Heart left ventricle (tissue), 16 donors: ENCODE measurements at regions not wholly inside any gene's neighbourhood (a gene's known extent, or its start where the extent isn't known, plus 50 kb on each side); places are given as distances from the start of the nearest gene placed in this dataset.

Experiments used
- ATAC-seq, 4 donors: fragments of 200-7000 bp; cut with Tn5 transposase; one replicate each; pipeline ENCODE4 v1.9.1; 2020 to 2022; ENCODE audit warnings: moderate library complexity in 4 of 4, mild to moderate bottlenecking in 3 of 4, moderate number of reproducible peaks in 1 of 4
- DNase-seq, 5 donors: peaks; one replicate each; pipeline ENCODE4 v3.0.0-alpha.2; 2020
- H3K27ac ChIP-seq, 12 donors: fragments of 200-600 bp; sonication (generic) in 4 of 12; one replicate each; pipeline versions ENCODE4 v1.5.0 to v1.8.0; 2016 to 2022; ENCODE audit warnings: mild to moderate bottlenecking in 2 of 12
- H3K27me3 ChIP-seq, 9 donors: fragments of 200-600 bp; sonication (generic) in 2 of 9; one replicate each; pipeline versions ENCODE4 v1.5.1 to v1.8.0; 2016 to 2022; ENCODE audit warnings: mild to moderate bottlenecking in 3 of 9
- H3K36me3 ChIP-seq, 9 donors: fragments of 200-600 bp; sonication (generic) in 2 of 9; one replicate each; pipeline versions ENCODE4 v1.5.0 to v1.8.0; 2018 to 2022; ENCODE audit warnings: mild to moderate bottlenecking in 2 of 9
- H3K4me1 ChIP-seq, 12 donors: fragments of 200-600 bp; sonication (generic) in 4 of 12; one replicate each; pipeline versions ENCODE4 v1.5.0 to v1.8.0; 2016 to 2022; ENCODE audit warnings: mild to moderate bottlenecking in 3 of 12
- H3K4me3 ChIP-seq, 12 donors: fragments of 200-600 bp; sonication (generic) in 4 of 12; one replicate each; pipeline versions ENCODE4 v1.5.0 to v1.8.0; 2017 to 2022; ENCODE audit warnings: mild to moderate bottlenecking in 9 of 12, moderate library complexity in 4 of 12
- H3K9me3 ChIP-seq, 12 donors: fragments of 200-600 bp; sonication (generic) in 4 of 12; one replicate each; pipeline versions ENCODE4 v1.5.0 to v1.8.0; 2016 to 2022; ENCODE audit warnings: mild to moderate bottlenecking in 1 of 12
- POLR2A ChIP-seq, 2 donors: fragments of 450-650 bp; IDR thresholded peaks; one replicate each; pipeline ENCODE4 v1.6.1; 2017; ENCODE audit warnings: antibody characterized with exemption in 2 of 2, mild to moderate bottlenecking in 2 of 2, moderate library complexity in 2 of 2
- WGBS, 4 donors: extraction: QIAGEN DNeasy Blood & Tissue Kit in 2 of 4; methylation state at CpG; one replicate each; pipeline versions ENCODE4 v1.1.5 to v1.1.7; 2013 to 2018; 5-methylcytosine and 5-hydroxymethylcytosine counted together
- intact Hi-C, 10 donors: fragments of 100-400 bp; cut with DNase I; formaldehyde crosslinking; loops; one replicate each; pipeline versions ENCODE4 v1.11.1 to v1.14.2; 2022
- TF ChIP-seq, protein P1 (sequence below), 12 donors: fragments of 200-600 bp; sonication (generic) in 4 of 12; IDR thresholded peaks; one replicate each; pipeline versions ENCODE4 v1.5.0 to v1.8.0; 2018 to 2022; ENCODE audit warnings: antibody characterized with exemption in 12 of 12, mild to moderate bottlenecking in 5 of 12
- donor health status: ischemic (EF 13 %, LVEDD 7.1; RV severe dilation, severe dysfunction).
- donor health status: healthy with polysubstance abuse.
- donor health status: DM: no; HTN: yes; CAD: no.
- donor health status: DM: no; HTN: no; CAD: no.
- donor health status: ischemic (EF 25% LVEDD 6.9; RV normal size, moderate dysfunction).
- donor health status: ischemic (EF 25% LVEDD 5.7; RV mildly dilated, moderate dysfunction).
- donor health status: healthy.
- donor health status: DM: yes; HTN: yes; CAD: no.
- donor health status: ischemic (EF 35%, LVEDD 5.7; RV mildly dilated, moderate dysfunction).
- donor health status: nonischemic (EF 11% LVEDD 7.7; RV severe dilation, severe dysfunction).
- donor health status: DM: yes; HTN: yes; CAD: no.
- donor health status: PGD.
- donor health status: ischemic (EF 29% LVEDD 5.4; RV normal size, mild dysfunction).
- donor health status: nonischemic (EF 23%, LVEDD 6.1; RV moderate dilation, normal function).

DNA sequence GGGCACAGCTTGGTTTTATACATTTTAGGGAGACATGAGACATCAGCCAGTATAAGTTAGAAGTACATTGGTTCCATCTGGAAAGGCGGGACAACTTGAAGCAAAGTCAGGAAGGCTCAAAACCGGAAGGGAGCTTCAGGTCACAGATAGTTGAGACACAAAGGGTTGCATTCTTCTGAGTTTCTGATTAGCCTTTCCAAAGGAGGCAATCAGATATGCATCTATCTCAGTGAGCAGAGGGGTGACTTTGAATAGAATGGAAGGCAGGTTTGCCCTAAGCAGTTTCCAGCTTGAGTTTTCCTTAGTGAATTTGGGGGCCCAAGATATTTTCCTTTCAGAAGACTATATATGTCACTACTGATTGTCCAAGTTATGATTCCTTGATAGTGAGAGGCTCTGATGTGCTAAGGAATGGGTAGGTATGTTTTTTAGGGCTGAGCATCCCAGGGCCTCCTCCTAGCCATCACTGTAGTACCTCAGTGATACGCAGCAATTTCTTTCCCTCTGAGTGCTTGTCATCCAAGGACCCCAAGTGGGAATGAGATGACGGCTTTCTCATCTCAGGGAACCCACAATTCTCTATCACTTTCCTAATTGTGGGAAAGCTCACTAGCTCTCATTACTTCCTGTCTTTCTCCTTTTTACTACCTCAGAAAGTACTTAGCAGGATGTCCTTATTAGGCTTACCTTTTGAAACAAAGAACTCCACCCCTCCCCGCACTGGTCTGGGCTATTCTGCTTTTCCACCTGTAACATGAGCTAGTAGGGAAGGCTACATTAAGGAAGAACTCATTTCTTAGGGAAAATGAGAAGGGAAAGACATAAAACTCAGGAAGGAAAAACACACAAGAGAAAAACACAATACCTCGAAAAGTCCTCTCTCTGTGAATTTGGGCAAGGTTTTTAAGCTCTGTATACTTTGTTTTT, 632.7 kb downstream of the RAPGEF2 start:
- intact Hi-C loops = no loop called here
- 75 to 87% (median 77%) methylated on average over 6 of the region's 6 CpGs for WGBS, 4 donors

DNA sequence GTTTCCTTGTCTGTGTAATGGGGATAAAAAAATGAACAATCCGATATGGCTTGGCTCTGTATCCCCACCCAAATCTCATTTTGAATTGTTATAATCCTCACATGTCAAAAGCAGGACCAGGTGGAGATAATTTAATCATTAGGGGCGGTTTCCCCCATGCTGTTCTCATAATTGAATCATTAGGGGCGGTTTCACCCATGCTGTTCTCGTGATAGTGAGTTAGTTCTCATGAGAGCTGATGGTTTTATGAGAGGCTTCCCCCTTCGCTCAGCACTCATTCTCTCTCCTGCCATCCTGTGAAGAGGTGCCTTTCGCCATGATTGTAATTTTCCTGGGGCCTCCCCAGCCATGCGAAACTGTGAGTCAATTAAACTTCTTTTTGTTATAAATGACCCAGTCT, 633.5 kb downstream of the RAPGEF2 start:
- ATAC-seq = no peak
- Histone ChIP-seq H3K27ac (no peak overlapping the region), H3K27me3 (no peaks in the 10 kb centered on the region), H3K9me3 (peaks cover 0 to 3% (median 0%) of the 10 kb centered on the region in 12 donors), H3K4me3 (no peak overlapping the region), H3K4me1 (no peaks in the 10 kb centered on the region), H3K36me3 (no peaks in the 10 kb centered on the region)
- intact Hi-C loops = no loop called here
- no peak for DNase-seq
- 69 to 77% (median 76%) methylated on average over 7 of the region's 7 CpGs for WGBS, 4 donors
- TF ChIP-seq POLR2A (IDR thresholded peaks at IDR 0.05) = no peak
- TF ChIP-seq, protein P1, sequence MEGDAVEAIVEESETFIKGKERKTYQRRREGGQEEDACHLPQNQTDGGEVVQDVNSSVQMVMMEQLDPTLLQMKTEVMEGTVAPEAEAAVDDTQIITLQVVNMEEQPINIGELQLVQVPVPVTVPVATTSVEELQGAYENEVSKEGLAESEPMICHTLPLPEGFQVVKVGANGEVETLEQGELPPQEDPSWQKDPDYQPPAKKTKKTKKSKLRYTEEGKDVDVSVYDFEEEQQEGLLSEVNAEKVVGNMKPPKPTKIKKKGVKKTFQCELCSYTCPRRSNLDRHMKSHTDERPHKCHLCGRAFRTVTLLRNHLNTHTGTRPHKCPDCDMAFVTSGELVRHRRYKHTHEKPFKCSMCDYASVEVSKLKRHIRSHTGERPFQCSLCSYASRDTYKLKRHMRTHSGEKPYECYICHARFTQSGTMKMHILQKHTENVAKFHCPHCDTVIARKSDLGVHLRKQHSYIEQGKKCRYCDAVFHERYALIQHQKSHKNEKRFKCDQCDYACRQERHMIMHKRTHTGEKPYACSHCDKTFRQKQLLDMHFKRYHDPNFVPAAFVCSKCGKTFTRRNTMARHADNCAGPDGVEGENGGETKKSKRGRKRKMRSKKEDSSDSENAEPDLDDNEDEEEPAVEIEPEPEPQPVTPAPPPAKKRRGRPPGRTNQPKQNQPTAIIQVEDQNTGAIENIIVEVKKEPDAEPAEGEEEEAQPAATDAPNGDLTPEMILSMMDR (IDR thresholded peaks at IDR 0.05) = no peak

More for the DNA sequence above, 632.7 kb downstream of the RAPGEF2 start:
- DNase-seq (no peak), ATAC-seq (no peak)
- Histone ChIP-seq H3K9me3 (no peaks in the 10 kb centered on the region), H3K4me3 (no peak overlapping the region), H3K36me3 (no peaks in the 10 kb centered on the region), H3K27ac (no peak overlapping the region), H3K4me1 (no peaks in the 10 kb centered on the region), H3K27me3 (no peaks in the 10 kb centered on the region)
- no peak for TF ChIP-seq POLR2A (IDR thresholded peaks at IDR 0.05)
- TF ChIP-seq, protein P1 (IDR thresholded peaks at IDR 0.05) = no peak

DNA sequence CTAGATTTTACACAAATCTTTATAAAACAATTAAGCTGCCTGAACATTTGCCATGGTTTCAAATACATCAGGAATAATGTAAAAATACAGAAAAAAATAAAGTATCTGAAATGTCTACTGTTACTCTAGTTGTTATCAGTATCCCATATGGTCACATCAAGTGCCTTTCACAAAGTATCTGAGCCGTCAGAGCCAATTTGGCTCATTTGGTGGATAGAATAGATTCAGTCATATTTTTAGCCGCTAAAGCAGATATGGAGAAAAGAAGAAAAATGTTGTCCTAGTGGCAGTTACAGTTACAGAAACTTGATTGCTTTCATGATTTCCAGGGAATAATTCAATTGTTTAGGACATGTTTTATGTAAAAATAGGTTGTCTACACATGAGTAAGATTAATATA, 641.1 kb downstream of the RAPGEF2 start:
- Histone ChIP-seq H3K9me3 (peaks cover 0 to 6% (median 0%) of the 10 kb centered on the region in 12 donors), H3K27me3 (no peaks in the 10 kb centered on the region), H3K27ac (no peak overlapping the region), H3K4me3 (no peak overlapping the region), H3K36me3 (no peaks in the 10 kb centered on the region), H3K4me1 (no peaks in the 10 kb centered on the region)
- intact Hi-C loops = no loop called here
- ATAC-seq (no peak), DNase-seq (no peak)
- TF ChIP-seq POLR2A (IDR thresholded peaks at IDR 0.05) = no peak
- TF ChIP-seq, protein P1 (IDR thresholded peaks at IDR 0.05) = no peak
- 15 to 21% (median 17%) methylated on average over 2 of the region's 2 CpGs for WGBS, 4 donors

DNA sequence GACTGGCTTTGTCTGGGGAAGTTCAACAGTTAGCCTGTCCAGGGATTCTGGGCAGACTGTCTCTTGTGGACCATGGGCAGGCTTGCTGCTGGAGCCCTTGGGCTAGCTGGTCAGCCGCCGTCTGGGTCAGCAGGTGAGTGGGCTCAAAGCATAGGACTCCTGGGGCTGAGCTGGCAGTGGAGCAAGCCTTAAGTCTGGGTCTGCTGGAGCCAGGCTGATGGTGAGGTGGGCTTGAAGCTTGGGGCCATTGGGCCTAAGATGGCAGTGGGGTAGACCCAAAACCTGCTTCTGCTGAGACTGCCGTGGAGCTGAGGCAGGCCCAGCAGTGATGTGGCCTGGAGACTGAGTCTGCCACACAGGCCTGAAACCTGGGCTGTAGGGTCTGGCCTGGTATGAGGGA, 645.1 kb downstream of the RAPGEF2 start:
- no peaks in the 10 kb centered on the region for H3K27me3 ChIP-seq
- WGBS, 4 donors = 71 to 90% (median 81%) methylated on average over 3 of the region's 3 CpGs
- H3K4me1 ChIP-seq = no peaks in the 10 kb centered on the region
- peak in 1 of 5 donors; percentile 35 for DNase-seq
- peaks cover 0 to 20% (median 4%) of the 10 kb centered on the region in 12 donors for H3K9me3 ChIP-seq
- TF ChIP-seq POLR2A (IDR thresholded peaks at IDR 0.05) = no peak
- TF ChIP-seq, protein P1 (IDR thresholded peaks at IDR 0.05) = no peak
- no peak overlapping the region for H3K4me3 ChIP-seq
- no peak overlapping the region for H3K27ac ChIP-seq
- ATAC-seq = no peak
- intact Hi-C loops = no loop called here
- H3K36me3 ChIP-seq = no peaks in the 10 kb centered on the region
